ENCODE measurements at regions not wholly inside any gene's neighbourhood (a gene's known extent, or its start where the extent isn't known, plus 50 kb on each side); places are given as distances from the start of the nearest gene placed in this dataset.

- Histone ChIP-seq H3K9me3 (no peaks in the 10 kb centered on the region), H3K36me3 (no peaks in the 10 kb centered on the region), H3K27me3 (no peaks in the 10 kb centered on the region), H3K4me3 (replicated peaks in 1 of 3) (no peak overlapping the region), H3K27ac (no peak overlapping the region), H3K4me1 (no peaks in the 10 kb centered on the region)
- 80 to 95% methylated on average over 3 of the region's 3 CpGs for WGBS, 2 donors
- TF ChIP-seq CTCF (IDR thresholded peaks at IDR 0.05), result no peak
- TF ChIP-seq POLR2A (IDR thresholded peaks at IDR 0.05), result no peak
- intact Hi-C loops (cut with DNase I), result no loop called here
- no peak for DNase-seq
Measured at GRCh38 chr22:19648419-19648929, 65.8 kb upstream of the SEPTIN5 start.

- DNase-seq, result no peak
- intact Hi-C loops (cut with DNase I), result no loop called here
Measured at GRCh38 chr22:19652316-19652715, 62.0 kb upstream of the SEPTIN5 start.

GRCh38 chr22:19654338-19654987, 59.8 kb upstream of the SEPTIN5 start:
- Histone ChIP-seq H3K4me1 (no peaks in the 10 kb centered on the region), H3K9me3 (no peaks in the 10 kb centered on the region), H3K4me3 (replicated peaks in 1 of 3) (no peak overlapping the region), H3K27me3 (no peaks in the 10 kb centered on the region), H3K36me3 (no peaks in the 10 kb centered on the region), H3K27ac (no peak overlapping the region)
- WGBS, 2 donors, result 61 to 68% methylated on average over 4 of the region's 4 CpGs
- DNase-seq, result no peak
- intact Hi-C loops (cut with DNase I), result no loop called here
- TF ChIP-seq POLR2A (IDR thresholded peaks at IDR 0.05), result no peak

More at GRCh38 chr22:19652316-19652715, 62.0 kb upstream of the SEPTIN5 start:
- H3K4me1 ChIP-seq, result no peaks in the 10 kb centered on the region
- no peak overlapping the region for H3K4me3 ChIP-seq (replicated peaks in 1 of 3)
- H3K27me3 ChIP-seq, result no peaks in the 10 kb centered on the region
- no peak overlapping the region for H3K27ac ChIP-seq
- 48 to 69% methylated on average over 6 of the region's 6 CpGs for WGBS, 2 donors
- H3K9me3 ChIP-seq, result no peaks in the 10 kb centered on the region
- TF ChIP-seq POLR2A (IDR thresholded peaks at IDR 0.05) (no peak), CTCF (IDR thresholded peaks at IDR 0.05) (no peak)
- H3K36me3 ChIP-seq, result no peaks in the 10 kb centered on the region

- Histone ChIP-seq H3K27ac (no peak overlapping the region), H3K9me3 (no peaks in the 10 kb centered on the region), H3K4me3 (replicated peaks in 1 of 3) (no peak overlapping the region), H3K4me1 (no peaks in the 10 kb centered on the region), H3K27me3 (no peaks in the 10 kb centered on the region), H3K36me3 (no peaks in the 10 kb centered on the region)
- WGBS, 2 donors, result 85 to 100% methylated on average over 2 to 5 of the region's 5 CpGs
- intact Hi-C loops (cut with DNase I), result no loop called here
- no peak for TF ChIP-seq POLR2A (IDR thresholded peaks at IDR 0.05)
- no peak for DNase-seq
Measured at GRCh38 chr22:19655399-19655798, 58.9 kb upstream of the SEPTIN5 start.

- intact Hi-C loops (cut with DNase I), result no loop called here
- no peak overlapping the region for H3K27ac ChIP-seq
- H3K9me3 ChIP-seq, result no peaks in the 10 kb centered on the region
- no peak for DNase-seq
- no peak overlapping the region for H3K4me3 ChIP-seq (replicated peaks in 1 of 3)
- H3K4me1 ChIP-seq, result no peaks in the 10 kb centered on the region
- WGBS, 2 donors, result 94 to 99% methylated on average over 11 to 18 of the region's 21 CpGs
- H3K36me3 ChIP-seq, result no peaks in the 10 kb centered on the region
- H3K27me3 ChIP-seq, result no peaks in the 10 kb centered on the region
- TF ChIP-seq POLR2A (IDR thresholded peaks at IDR 0.05) (no peak), CTCF (IDR thresholded peaks at IDR 0.05) (no peak)
Measured at GRCh38 chr22:19656541-19657251, 57.6 kb upstream of the SEPTIN5 start.

Measured in thyroid gland (tissue), 4 donors.